ENCODE measurements at regions not wholly inside any gene's neighbourhood (a gene's known extent, or its start where the extent isn't known, plus 50 kb on each side); places are given as distances from the start of the nearest gene placed in this dataset.

- DNase-seq (ENCODE audit: low spot score in 2 of 2, unreplicated experiment in 2 of 2): no peak
- Mint-ChIP-seq H3K27ac (no peak overlapping the region), H3K27me3 (ENCODE audit: low read depth) (peaks cover 2% of the 10 kb centered on the region), H3K9me3 (no peaks in the 10 kb centered on the region), H3K36me3 (no peaks in the 10 kb centered on the region), H3K4me1 (no peaks in the 10 kb centered on the region), H3K4me3 (no peak overlapping the region)
- TF ChIP-seq, protein P1, sequence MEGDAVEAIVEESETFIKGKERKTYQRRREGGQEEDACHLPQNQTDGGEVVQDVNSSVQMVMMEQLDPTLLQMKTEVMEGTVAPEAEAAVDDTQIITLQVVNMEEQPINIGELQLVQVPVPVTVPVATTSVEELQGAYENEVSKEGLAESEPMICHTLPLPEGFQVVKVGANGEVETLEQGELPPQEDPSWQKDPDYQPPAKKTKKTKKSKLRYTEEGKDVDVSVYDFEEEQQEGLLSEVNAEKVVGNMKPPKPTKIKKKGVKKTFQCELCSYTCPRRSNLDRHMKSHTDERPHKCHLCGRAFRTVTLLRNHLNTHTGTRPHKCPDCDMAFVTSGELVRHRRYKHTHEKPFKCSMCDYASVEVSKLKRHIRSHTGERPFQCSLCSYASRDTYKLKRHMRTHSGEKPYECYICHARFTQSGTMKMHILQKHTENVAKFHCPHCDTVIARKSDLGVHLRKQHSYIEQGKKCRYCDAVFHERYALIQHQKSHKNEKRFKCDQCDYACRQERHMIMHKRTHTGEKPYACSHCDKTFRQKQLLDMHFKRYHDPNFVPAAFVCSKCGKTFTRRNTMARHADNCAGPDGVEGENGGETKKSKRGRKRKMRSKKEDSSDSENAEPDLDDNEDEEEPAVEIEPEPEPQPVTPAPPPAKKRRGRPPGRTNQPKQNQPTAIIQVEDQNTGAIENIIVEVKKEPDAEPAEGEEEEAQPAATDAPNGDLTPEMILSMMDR (IDR thresholded peaks at IDR 0.05; ENCODE audit: unreplicated experiment): no peak
These were observed 554.6 kb upstream of the RIOK2 start for GRCh38 chr5:97737608-97738007.

GRCh38 chr5:97745817-97746216 is 562.8 kb upstream of the RIOK2 start:
- TF ChIP-seq, protein P1 (IDR thresholded peaks at IDR 0.05; ENCODE audit: unreplicated experiment): no peak
- no peak overlapping the region for H3K4me3 Mint-ChIP-seq
- no peak overlapping the region for H3K27ac Mint-ChIP-seq
- no peaks in the 10 kb centered on the region for H3K36me3 Mint-ChIP-seq
- no peaks in the 10 kb centered on the region for H3K27me3 Mint-ChIP-seq (ENCODE audit: low read depth)
- no peak for DNase-seq (ENCODE audit: low spot score in 2 of 2, unreplicated experiment in 2 of 2)
- no peaks in the 10 kb centered on the region for H3K4me1 Mint-ChIP-seq
- H3K9me3 Mint-ChIP-seq: peaks cover 5% of the 10 kb centered on the region

DNA sequence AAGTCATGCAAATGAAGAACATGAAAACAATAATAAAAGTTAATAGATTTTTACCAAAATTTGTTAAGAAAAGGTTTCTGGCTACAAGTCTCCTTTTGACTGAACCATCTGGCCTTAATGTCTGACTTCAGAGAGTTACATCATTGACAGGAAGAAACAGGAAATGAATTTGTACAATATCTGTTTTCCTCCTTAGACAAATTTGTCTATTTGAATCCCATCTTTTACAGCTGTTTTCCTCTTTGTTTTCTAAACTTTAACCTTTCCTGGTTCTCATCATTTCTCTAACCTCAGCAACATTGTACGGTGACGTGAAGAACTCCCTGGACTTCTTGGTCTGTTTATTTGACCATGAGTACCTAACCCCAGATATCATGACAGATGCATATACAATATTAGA is 567.5 kb upstream of the RIOK2 start:
- Mint-ChIP-seq H3K27me3 (ENCODE audit: low read depth) (no peaks in the 10 kb centered on the region), H3K27ac (no peak overlapping the region), H3K36me3 (no peaks in the 10 kb centered on the region), H3K9me3 (no peaks in the 10 kb centered on the region), H3K4me1 (no peaks in the 10 kb centered on the region), H3K4me3 (no peak overlapping the region)
- TF ChIP-seq, protein P1 (IDR thresholded peaks at IDR 0.05; ENCODE audit: unreplicated experiment): no peak
- DNase-seq (ENCODE audit: low spot score in 2 of 2, unreplicated experiment in 2 of 2): no peak

- no peak overlapping the region for H3K4me3 Mint-ChIP-seq
- DNase-seq (ENCODE audit: low spot score in 2 of 2, unreplicated experiment in 2 of 2): no peak
- H3K27ac Mint-ChIP-seq: no peak overlapping the region
- H3K4me1 Mint-ChIP-seq: no peaks in the 10 kb centered on the region
- H3K9me3 Mint-ChIP-seq: no peaks in the 10 kb centered on the region
- no peaks in the 10 kb centered on the region for H3K27me3 Mint-ChIP-seq (ENCODE audit: low read depth)
- TF ChIP-seq, protein P1 (IDR thresholded peaks at IDR 0.05; ENCODE audit: unreplicated experiment): no peak
- no peaks in the 10 kb centered on the region for H3K36me3 Mint-ChIP-seq
These were observed 568.5 kb upstream of the RIOK2 start for GRCh38 chr5:97751540-97751939.

- TF ChIP-seq, protein P1 (IDR thresholded peaks at IDR 0.05; ENCODE audit: unreplicated experiment): no peak
- Mint-ChIP-seq H3K36me3 (no peaks in the 10 kb centered on the region), H3K27me3 (ENCODE audit: low read depth) (no peaks in the 10 kb centered on the region), H3K27ac (no peak overlapping the region), H3K4me3 (no peak overlapping the region), H3K9me3 (no peaks in the 10 kb centered on the region), H3K4me1 (no peaks in the 10 kb centered on the region)
- no peak for DNase-seq (ENCODE audit: low spot score in 2 of 2, unreplicated experiment in 2 of 2)
These were observed 569.8 kb upstream of the RIOK2 start for GRCh38 chr5:97752871-97753270.

DNA sequence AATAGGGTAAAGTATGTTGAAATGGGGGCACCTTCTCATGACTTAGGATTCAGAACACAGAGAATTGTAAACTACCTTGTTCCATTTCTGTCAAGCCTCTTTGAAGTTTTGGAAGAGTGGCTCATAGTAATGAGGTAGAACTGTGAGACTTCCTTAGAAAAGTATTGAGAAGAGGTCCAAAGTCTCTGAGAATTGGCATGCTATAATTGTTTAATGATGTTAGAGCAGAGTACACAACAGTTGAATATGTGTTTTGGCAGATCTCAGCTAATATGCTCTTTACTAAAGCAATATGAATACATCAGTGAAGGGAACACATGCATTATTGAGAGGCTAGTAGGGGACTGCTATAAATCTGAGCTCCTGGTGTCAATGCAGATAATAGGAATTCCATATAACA is 579.4 kb upstream of the RIOK2 start:
- no peak for DNase-seq (ENCODE audit: low spot score in 2 of 2, unreplicated experiment in 2 of 2)
- no peak overlapping the region for H3K4me3 Mint-ChIP-seq
- no peak overlapping the region for H3K27ac Mint-ChIP-seq
- H3K27me3 Mint-ChIP-seq (ENCODE audit: low read depth): no peaks in the 10 kb centered on the region
- peaks cover 9% of the 10 kb centered on the region for H3K9me3 Mint-ChIP-seq
- no peaks in the 10 kb centered on the region for H3K4me1 Mint-ChIP-seq
- TF ChIP-seq, protein P1 (IDR thresholded peaks at IDR 0.05; ENCODE audit: unreplicated experiment): no peak
- H3K36me3 Mint-ChIP-seq: no peaks in the 10 kb centered on the region

All from mesothelial cell of epicardium (in vitro differentiated cells).